ENCODE measurements at regions not wholly inside any gene's neighbourhood (a gene's known extent, or its start where the extent isn't known, plus 50 kb on each side); places are given as distances from the start of the nearest gene placed in this dataset.

DNA sequence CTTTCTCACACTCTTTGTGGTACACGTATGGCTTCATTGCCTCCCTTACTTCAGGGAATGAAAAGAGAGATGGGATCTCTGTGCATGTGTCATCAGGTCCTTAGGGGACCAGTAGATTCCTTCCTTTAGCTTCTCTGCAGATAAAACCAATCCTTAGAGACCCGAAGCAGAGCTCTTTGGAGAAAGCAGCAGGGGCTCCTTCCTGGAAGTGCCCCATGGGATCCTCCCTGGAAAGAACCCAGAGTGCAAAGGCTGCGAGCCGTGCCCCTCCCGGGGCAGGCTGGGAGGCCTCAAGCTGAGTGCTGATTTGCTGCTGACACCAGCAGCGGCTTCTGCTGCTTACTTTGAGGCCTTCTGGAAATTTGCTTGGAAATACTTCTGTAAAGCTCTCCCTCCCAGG, 328.6 kb upstream of the RGMA start:
- Histone ChIP-seq H3K36me3 (no peaks in the 10 kb centered on the region), H3K27me3 (no peaks in the 10 kb centered on the region), H3K4me1 (no peaks in the 10 kb centered on the region), H3K27ac (no peak overlapping the region), H3K9me3 (no peaks in the 10 kb centered on the region), H3K4me3 (no peak overlapping the region)
- intact Hi-C loops (cut with DNase I; ENCODE audit: low total_unique reads): no loop called here
- no peak for TF ChIP-seq POLR2A (IDR thresholded peaks at IDR 0.05)
- DNase-seq (ENCODE audit: low spot score in 2 of 2): no peak

- TF ChIP-seq, protein P1, sequence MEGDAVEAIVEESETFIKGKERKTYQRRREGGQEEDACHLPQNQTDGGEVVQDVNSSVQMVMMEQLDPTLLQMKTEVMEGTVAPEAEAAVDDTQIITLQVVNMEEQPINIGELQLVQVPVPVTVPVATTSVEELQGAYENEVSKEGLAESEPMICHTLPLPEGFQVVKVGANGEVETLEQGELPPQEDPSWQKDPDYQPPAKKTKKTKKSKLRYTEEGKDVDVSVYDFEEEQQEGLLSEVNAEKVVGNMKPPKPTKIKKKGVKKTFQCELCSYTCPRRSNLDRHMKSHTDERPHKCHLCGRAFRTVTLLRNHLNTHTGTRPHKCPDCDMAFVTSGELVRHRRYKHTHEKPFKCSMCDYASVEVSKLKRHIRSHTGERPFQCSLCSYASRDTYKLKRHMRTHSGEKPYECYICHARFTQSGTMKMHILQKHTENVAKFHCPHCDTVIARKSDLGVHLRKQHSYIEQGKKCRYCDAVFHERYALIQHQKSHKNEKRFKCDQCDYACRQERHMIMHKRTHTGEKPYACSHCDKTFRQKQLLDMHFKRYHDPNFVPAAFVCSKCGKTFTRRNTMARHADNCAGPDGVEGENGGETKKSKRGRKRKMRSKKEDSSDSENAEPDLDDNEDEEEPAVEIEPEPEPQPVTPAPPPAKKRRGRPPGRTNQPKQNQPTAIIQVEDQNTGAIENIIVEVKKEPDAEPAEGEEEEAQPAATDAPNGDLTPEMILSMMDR (IDR thresholded peaks at IDR 0.05): no peak
- TF ChIP-seq POLR2A (IDR thresholded peaks at IDR 0.05): no peak
- TF ChIP-seq POLR2AphosphoS5 (IDR thresholded peaks at IDR 0.05): no peak
- Histone ChIP-seq H3K36me3 (no peaks in the 10 kb centered on the region), H3K27ac (no peak overlapping the region), H3K9me3 (no peaks in the 10 kb centered on the region), H3K4me3 (no peak overlapping the region), H3K4me1 (no peaks in the 10 kb centered on the region), H3K27me3 (no peaks in the 10 kb centered on the region)
- no peak for DNase-seq (ENCODE audit: low spot score in 2 of 2)
- intact Hi-C loops (cut with DNase I; ENCODE audit: low total_unique reads): no loop called here
These were observed 328.1 kb upstream of the RGMA start for GRCh38 chr15:93417156-93417555.

DNA sequence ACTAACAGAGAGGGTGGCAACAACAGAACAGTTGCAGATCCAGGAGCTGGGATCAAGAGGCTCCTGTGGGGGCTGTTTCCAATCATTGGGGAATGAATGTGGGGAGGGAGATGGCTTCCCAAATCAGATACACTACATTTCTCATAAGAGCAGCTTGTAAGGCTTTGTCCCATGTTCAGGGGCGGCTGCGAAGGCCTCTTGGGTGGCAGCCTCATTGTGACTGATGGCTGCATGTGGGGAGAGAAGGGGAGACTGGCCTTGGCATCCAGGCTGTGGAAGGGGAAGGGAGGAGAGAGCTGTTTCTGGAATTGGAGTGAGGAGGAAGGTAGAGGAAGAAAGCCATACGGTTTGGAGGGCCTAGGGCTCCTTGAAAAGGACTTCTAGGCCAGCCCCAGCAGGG, 326.6 kb upstream of the RGMA start:
- no peaks in the 10 kb centered on the region for H3K27me3 ChIP-seq
- no peak overlapping the region for H3K27ac ChIP-seq
- no peak overlapping the region for H3K4me3 ChIP-seq
- TF ChIP-seq, protein P1 (IDR thresholded peaks at IDR 0.05): no peak
- TF ChIP-seq POLR2A (IDR thresholded peaks at IDR 0.05) (no peak), POLR2AphosphoS5 (IDR thresholded peaks at IDR 0.05) (no peak)
- H3K4me1 ChIP-seq: no peaks in the 10 kb centered on the region
- no peak for DNase-seq (ENCODE audit: low spot score in 2 of 2)
- intact Hi-C loops (cut with DNase I; ENCODE audit: low total_unique reads): no loop called here
- no peaks in the 10 kb centered on the region for H3K9me3 ChIP-seq
- no peaks in the 10 kb centered on the region for H3K36me3 ChIP-seq

DNA sequence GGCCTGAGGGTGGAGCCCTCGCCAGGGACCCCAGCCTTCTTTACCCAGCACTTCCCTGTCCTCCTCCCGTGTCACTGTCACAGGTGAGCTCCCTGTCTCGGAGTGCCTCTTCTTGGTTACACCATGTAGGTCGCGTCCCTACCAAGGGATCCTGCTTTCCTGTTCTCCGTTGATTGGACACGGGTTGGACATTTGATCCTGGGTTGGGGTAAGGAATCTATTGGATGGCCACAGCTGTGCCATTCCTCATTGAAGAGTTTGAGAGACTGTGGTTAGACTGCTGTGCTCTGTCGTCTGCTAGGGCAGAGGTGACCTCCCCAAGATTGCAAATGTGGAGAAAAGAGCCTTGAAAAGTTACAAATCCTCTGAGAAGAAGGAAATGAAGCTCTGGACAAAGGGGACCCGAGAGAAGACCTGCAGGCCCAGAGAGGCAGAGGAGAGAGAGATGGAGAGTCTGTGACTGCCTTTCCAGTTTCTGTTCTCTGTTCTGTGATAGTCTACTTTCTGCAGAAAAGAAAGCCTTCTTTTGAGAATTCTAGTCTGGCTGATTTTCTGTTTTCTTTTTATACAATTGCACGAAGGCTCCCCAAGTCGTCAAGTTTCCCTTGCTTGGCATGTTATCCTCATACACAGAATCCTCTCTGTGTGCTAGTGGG, 325.7 kb upstream of the RGMA start:
- Histone ChIP-seq H3K4me3 (no peak overlapping the region), H3K4me1 (no peaks in the 10 kb centered on the region), H3K9me3 (no peaks in the 10 kb centered on the region), H3K36me3 (no peaks in the 10 kb centered on the region), H3K27me3 (no peaks in the 10 kb centered on the region), H3K27ac (no peak overlapping the region)
- no peak for TF ChIP-seq POLR2AphosphoS5 (IDR thresholded peaks at IDR 0.05)
- TF ChIP-seq, protein P1 (IDR thresholded peaks at IDR 0.05): no peak
- no peak for TF ChIP-seq POLR2A (IDR thresholded peaks at IDR 0.05)
- intact Hi-C loops (cut with DNase I; ENCODE audit: low total_unique reads): no loop called here
- no peak for DNase-seq (ENCODE audit: low spot score in 2 of 2)

- H3K4me1 ChIP-seq: no peaks in the 10 kb centered on the region
- H3K27me3 ChIP-seq: no peaks in the 10 kb centered on the region
- DNase-seq (ENCODE audit: low spot score in 2 of 2): no peak
- TF ChIP-seq POLR2AphosphoS5 (IDR thresholded peaks at IDR 0.05) (no peak), POLR2A (IDR thresholded peaks at IDR 0.05) (no peak)
- TF ChIP-seq, protein P1 (IDR thresholded peaks at IDR 0.05): no peak
- H3K9me3 ChIP-seq: no peaks in the 10 kb centered on the region
- no peaks in the 10 kb centered on the region for H3K36me3 ChIP-seq
- H3K27ac ChIP-seq: no peak overlapping the region
- intact Hi-C loops (cut with DNase I; ENCODE audit: low total_unique reads): no loop called here
- H3K4me3 ChIP-seq: no peak overlapping the region
These were observed 324.7 kb upstream of the RGMA start for GRCh38 chr15:93413745-93414144.

DNA sequence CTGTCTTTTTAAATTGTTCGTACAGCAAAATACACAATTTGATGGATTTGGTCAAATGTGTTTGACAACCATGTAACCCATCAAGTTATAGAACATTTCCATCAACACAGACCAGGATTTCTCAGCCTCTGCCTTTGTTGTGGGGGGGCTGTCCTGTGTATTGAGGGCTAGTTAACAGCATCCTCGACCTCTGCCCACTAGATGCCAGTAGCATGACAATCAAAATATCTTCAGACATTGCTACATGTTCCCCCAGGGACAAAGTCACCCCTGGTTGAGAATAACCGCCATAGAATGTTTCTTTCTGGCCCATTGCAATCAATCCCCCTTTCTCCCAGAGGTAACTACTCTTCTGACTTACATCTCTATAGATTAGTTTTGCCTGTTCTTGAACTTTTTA, 310.1 kb upstream of the RGMA start:
- no peaks in the 10 kb centered on the region for H3K27me3 ChIP-seq
- intact Hi-C loops (cut with DNase I; ENCODE audit: low total_unique reads): no loop called here
- no peak for DNase-seq (ENCODE audit: low spot score in 2 of 2)

More for the DNA sequence above, 310.1 kb upstream of the RGMA start:
- H3K9me3 ChIP-seq: peaks cover 3 to 7% of the 10 kb centered on the region in 2 donors
- H3K27ac ChIP-seq: no peak overlapping the region
- no peak for TF ChIP-seq POLR2A (IDR thresholded peaks at IDR 0.05)
- no peak for TF ChIP-seq POLR2AphosphoS5 (IDR thresholded peaks at IDR 0.05)
- TF ChIP-seq, protein P1 (IDR thresholded peaks at IDR 0.05): no peak
- H3K36me3 ChIP-seq: no peaks in the 10 kb centered on the region
- no peak overlapping the region for H3K4me3 ChIP-seq
- no peaks in the 10 kb centered on the region for H3K4me1 ChIP-seq
